Suppressor macrophage treated with lipopolysaccharide for 1 hour (primary cell): ENCODE measurements at regions not wholly inside any gene's neighbourhood (a gene's known extent, or its start where the extent isn't known, plus 50 kb on each side); places are given as distances from the start of the nearest gene placed in this dataset.
"Not testable (repeated sequence)": the region's sequence is repeated elsewhere in the genome, so short reads cannot be mapped to it uniquely, and the experiment has no call there.

Experiments
- DNase-seq, 3 donors: peaks; one replicate each; pipeline ENCODE4 v3.0.0-alpha.2; 2020 to 2022

DNA sequence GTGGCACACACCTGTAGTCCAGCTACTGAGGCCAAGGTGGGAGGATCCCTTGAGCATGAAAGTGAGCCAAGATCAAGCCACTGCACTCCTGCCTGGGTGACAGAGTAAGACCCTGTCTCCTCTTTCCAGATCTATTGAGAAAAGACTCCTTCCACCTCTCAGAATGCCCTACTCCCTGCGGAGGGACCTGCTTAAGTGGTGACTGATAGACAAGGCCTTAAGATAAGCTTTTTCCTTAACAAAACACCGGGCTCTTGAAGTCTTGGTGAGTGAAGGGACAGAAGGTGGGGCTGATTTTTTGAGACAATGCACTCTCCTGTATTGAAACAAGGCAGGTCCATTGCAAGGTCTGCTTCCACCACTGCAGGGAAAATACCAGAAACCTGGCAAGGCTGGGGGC is 338.4 kb upstream of the FRG2C start:
- no peak for DNase-seq

DNA sequence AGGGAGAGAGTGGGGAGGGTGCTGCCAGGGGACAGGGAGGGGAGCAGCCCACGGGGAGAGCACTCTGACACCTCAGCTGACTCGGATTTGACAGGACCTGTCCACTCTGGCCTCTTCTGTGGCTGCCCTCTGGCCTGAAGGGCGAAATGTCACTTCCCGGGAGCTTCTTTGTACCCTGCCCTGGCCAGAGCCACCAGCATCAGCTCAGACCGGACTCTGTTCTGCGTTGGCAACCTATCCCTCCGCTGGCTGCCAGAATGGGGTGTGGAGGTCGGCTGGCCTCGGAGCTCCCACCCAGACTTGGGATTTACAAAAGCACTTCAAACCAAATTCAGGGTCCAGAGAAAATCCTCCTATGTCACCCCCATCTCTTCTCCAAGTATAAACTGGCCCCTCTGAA is 336.7 kb upstream of the FRG2C start:
- DNase-seq: no peak

DNA sequence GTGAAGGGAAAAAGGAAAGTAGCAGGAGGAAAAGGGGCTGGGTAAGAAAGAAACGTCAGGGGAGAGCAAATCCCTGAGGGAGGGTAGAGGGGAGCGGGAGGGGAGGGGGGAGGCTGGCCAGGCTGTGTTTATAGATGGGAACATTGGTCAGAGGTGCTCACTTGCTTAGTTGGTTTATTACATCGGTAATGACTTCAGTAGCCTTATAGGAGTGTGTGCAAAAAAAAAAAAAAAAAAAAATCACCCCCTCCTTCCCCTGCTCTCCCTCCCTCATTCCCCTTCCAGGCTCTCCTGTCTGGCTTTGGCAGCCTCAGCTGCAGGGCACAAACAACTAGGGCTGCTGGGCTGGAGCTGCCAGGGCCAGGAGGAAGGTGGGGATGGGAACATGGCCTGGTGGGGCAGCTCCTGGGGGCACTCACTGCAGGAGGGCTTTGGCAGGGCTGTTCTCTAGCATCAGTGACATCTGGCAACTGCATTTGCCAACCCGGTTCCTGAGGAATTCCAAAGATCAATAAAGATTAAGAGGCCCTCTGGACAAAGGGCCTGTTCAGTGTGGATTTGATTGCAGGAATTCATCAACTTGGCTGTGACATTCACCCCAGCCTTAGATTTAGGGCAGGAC is 334.5 kb upstream of the FRG2C start:
- no peak for DNase-seq

DNA sequence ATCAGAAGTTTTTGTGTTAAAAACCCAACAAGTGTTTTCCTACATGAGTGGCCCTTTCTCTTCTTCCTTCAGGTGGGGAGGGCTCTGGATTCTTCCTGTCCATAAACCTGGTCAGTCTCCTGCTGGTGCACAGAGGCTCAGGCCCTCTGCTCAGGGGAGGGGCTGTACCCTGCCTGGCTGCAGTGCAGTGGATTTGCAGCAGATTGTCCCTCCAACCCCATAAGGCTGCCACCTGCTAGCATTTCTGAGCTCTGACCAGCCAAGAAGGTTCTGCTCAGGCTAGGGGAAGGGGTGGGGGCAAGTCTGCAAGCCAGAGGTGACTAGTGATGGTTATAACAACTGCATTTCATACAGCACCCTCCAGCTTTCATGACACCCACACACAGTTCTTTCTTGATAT is 333.7 kb upstream of the FRG2C start:
- not testable (repeated sequence) for DNase-seq

DNA sequence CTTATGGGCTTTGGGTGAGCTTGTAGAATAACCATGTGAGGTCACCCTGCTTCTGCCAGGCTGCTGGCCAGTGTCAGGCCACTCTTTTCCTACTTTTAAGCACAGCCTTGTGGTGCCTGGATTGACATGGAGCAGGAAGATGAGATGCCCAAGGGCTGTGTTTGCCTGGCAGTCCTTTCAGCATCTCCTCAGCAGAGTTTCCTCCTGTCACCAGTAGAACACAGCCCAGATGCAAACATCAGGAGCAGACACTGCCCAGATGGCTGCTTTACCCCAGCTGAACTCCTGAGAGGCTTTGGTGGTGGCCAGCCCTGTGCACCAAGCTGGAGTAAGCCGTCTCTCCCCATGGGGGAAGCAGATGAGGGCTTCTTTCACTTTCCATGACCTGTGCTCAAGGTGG is 332.0 kb upstream of the FRG2C start:
- DNase-seq: peak in 1 of 3 donors; percentile 17

DNA sequence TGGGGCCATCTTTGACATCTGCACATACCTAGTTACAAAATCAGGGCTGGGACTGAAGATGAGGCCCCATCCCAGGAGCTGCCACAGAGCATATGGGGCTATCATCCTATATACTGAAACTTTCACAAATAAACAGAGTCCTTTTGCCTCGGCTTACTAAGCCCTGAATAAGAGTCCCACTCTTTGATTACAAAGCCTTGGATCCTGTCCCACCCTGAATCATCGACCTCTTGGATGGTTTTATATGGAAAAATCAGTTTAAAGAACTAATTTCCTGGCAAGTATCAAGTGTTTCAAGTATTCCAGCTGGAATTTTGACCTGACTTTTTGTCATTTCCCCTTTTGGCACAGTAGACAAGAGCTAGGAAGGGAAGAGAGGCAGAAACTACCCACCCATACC is 331.3 kb upstream of the FRG2C start:
- no peak for DNase-seq

DNA sequence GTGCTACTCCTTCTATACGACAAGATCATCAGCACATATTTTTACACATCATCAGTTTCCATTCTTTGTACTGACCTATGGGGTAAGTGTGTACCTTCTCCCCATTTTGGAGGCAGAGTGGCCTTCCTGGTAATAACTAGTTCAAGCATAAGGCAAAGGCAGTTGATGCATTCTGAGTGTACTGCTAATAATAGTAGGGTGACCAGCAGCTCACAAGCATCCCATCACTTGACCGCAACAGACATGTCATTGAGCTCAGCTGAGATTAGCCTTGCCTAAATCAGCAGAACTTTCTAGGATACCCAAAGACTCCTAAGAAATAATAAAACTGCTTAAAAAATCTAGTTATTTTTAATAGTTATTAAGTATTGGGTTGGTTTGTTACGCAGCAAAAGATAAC is 329.8 kb upstream of the FRG2C start:
- no peak for DNase-seq

DNA sequence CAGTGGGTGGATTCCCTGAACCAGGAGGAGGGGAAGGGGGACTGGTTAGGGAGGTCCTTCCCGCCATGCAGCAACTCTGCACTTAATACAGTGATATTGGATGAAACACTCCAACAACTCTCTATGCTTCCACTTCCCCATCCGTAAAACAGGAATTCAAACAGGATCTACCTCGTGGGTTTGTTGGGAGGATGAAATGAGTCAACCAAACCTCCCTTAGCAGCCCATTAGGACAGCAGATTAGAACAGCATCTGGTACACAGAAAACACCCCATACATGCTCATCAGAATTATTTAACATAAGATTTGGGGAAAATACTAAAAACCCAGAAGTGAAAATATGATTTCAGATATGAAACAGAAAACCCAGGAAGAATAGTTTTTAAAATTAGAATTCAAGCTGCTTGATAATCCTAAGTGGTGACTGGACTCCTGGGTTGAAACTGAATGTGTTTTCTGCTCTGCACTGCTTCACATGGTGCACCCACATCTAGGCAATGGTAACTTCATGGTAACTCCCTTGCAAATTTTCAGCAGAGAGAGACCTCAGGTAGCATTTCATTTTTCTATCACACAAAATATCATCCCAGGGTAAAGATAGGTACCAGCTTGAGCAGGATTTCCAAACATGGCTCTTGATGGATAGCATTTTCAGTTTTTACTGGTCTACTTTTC is 326.8 kb upstream of the FRG2C start:
- DNase-seq: peak in 1 of 3 donors; percentile 2

DNA sequence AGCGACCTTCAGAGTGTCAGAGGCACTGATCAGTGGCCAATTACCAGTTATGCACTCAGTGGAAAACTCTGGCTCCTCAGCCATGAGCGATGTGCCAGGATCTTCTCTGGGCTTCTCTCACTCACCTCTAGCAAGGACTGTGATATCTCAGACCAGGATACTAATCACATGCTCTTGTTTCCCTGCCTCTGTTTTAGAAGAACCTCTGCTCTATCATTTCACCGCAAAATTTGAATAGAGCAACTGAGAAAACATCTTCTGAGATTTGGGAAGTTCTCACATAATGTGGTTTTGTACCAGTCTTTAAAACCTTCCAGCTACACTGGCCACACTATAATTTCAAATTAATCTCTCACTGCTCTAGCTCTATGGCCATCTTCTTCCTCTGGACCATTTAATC is 325.8 kb upstream of the FRG2C start:
- DNase-seq: no peak

DNA sequence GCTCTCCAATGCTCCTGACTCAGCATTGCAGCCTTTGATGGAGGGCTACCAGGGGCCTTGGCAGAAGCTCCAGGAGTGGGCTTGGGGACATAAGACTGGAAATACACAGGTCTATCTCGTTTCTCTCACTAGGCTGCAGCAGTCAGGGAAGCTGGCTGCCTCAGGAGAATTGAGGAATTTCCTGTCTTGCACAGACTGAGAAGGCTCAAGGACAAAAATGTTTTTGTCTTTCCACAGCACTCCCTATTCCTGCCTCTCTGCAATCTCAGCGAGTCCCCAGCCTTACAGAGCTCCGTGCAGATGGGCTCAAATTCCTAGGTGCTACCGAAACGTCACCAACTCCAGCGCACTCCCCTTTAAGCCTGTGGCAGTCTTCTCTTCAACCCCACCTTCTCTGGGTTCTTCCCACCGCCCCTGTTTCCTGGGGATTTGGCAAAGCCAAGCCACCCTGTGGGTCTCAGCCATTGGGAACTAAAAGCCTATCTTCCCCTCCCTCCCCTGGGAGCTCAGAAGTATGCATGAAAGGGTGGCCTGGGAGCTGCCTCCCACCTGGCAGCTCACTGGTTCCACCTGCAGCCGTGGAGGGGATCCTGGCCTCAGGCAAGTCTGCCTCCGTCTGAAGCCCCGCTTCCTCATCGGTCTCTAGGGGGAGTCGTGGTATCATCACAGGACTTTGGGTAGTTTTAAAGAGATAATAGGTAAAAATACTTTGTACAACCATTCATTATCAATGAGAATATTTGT is 322.6 kb upstream of the FRG2C start:
- peak in 2 of 3 donors; percentile 3 to 22 for DNase-seq

DNA sequence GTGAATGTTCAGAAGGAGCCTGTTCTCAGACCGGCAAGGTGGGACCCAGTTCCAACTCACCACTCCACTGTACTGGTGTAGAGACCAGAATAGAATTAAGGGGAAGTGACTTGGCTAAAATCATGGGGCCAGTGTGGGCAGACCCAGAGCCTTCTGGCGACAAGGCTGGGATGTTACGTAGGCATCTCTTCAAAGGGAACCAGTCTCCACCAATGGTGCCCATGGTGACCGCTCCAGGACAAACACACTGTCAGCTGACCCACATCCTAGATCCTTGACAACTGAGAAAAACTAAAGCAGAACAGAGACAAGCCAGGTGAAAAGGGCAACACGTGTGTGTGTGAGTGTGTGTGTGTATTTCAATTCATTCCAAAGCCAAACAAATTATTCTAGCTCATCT is 321.7 kb upstream of the FRG2C start:
- peak; percentile 75 to 82 (median 78) for DNase-seq

DNA sequence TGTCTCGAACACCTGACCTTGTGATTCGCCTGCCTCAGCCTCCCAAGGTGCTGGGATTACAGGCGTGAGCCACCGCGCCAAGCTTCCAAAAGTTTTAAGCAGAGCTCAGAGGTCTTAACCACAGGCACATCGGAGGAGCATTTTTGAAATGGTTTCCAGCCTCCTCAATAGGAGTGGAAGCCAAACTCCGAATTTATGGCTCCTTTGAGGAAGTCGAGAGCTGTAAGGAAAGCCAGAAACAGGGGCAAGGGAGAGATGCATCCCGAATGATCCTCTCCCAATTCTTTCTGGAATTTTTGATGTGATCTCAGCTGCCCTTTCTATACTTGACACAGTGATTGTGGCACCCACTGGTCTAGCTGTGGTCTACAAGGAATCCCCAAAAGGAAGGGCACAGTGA is 313.6 kb upstream of the FRG2C start:
- DNase-seq: not testable (repeated sequence)

DNA sequence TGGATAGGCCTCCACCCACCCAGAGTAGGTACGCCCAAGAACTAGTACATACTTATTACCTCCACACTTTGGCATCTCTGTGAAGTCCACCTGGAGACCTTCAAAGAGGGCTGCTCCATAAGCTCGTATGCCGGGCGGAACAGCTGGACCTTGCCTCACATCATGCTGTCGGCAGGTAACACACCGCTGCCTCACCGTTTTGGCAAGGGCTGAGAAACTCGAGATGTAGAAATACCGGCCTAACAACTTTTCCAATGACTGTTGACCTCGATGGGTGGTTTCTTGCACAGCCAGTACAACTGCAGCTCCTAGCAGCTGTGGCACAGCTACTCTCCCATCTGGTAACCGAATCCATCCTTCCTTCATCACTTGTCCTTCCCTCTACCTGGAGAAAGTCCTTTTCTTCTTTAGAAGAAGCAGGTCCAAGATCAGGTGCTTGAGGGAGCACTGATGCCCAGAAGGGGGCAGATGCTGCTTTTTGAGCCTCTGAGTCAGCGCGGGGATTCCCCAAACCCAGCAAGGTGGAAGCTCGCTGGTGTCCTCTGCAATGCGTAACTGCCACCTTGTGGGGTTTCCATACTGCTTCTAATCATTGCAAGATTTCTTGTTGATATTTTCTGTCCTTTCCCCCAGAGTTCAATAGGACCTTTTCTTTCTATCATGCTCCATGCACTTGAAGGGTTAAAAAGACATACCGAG is 301.9 kb upstream of the FRG2C start:
- DNase-seq: peak; percentile 16 to 46 (median 24)

DNA sequence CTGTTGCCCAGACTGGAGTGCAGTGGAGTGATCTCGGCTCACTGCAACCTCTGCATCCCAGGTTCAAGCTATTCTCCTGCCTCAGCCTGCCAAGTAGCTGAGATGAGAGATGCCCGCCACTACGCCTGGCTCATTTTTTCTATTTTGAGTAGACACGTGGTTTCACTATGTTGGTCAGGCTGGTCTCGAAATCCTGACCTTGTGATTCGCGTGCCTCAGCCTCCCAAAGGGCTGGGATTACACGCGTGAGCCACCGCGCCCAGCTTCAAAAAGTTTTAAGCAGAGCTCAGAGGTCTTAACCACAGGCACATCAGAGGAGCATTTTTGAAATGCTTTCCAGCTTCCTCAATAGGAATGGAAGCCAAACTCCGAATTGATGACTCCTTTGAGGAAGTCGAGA is 291.2 kb upstream of the FRG2C start:
- not testable (repeated sequence) for DNase-seq

DNA sequence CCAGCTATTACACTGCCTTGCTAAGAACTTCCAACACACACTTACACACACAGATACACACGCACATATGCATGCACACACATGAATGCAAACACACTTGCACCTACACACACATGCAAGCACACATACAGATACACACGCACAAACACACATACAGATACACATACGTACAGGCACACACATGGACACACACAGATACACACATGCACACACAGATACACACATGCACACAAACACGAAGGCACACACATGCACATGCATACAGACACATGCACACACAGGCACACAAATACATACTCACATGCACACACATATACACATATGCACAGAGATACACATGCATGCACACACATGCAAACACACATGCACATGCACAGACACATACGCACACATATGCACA is 284.3 kb upstream of the FRG2C start:
- not testable (repeated sequence) for DNase-seq

DNA sequence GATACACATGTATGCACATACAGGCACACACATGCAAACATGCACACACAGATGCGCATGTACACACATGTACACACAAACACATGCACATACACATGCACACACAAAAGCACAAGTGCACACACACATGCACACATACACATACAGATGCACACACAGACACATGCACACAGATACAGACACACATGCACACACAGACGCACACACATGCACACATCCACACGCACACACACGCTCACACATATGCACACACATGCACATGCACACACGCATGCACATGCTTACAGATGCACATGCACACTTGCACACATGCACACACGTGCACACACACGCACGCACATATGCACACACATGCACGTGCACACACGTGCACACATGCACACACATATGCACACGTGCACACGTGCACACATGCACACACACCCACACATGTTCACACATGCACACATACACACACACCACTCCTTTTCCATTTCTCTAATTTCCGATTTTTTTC is 283.8 kb upstream of the FRG2C start:
- DNase-seq: no peak

DNA sequence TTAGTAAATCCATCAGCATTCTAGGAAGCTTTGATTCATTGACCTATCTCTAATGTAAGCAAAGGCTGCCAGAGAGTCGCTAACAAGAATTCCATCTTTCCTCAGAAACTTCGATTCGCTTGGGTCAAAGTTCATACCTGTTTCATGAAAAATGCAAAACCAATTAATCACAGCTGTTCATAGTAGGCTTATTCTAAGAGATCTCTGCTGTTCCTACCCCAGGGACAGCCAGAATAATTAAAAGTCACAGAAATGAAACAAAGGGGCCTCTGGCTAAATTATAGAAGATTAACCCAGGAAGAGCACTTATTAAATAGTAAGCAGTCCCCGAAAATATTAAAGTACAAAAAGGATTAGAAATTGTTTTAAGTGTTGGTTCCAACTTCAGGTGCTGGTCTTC is 280.1 kb upstream of the FRG2C start:
- DNase-seq: not testable (repeated sequence)

DNA sequence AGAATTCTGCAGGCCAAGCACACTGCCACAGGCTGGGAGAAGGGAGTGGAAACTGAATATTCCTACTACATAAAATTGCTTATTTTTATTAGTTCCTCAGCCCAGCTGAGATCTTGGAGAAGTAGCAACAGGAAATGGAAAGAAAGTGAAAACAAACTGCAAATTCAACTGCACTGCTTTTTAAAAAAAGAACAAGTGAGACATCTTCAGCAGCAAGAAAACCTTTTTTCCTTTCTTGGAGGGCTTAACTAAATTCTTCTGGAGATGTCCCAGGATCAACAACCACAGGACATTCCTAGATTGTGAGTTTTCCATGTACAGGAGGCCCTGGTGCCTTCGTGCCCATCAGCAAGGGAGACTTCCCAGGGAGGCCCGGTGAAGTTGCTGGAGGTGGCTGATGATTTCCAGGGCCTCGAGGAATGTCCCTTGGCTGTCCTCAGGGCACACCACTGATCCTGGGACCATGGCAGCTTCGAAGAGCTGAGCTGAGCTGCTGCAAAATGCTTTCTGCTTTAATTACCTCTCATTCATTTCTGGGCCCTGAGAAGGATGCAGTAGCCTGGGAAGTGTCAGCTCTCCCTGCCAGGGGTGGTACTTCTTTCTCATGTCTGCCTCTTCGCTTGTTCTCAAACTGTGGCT is 275.5 kb upstream of the FRG2C start:
- not testable (repeated sequence) for DNase-seq

DNA sequence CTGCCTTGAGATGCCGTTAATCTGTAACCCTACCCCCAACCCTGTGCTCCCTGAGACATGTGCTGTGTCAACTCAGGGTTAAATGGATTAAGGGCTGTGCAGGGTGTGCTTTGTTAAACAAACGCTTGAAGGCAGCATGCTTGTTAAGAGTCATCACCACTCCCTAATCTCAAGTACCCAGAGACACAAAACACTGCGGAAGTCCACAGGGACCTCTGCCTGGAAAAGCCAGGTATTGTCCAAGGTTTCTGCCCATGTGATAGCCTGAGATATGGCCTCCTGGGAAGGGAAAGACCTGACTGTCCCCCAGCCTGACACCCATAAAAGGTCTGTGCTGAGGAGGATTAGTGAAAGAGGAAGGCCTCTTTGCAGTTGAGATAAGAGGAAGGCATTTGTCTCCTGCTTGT is 270.8 kb upstream of the FRG2C start:
- DNase-seq: not testable (repeated sequence)

DNA sequence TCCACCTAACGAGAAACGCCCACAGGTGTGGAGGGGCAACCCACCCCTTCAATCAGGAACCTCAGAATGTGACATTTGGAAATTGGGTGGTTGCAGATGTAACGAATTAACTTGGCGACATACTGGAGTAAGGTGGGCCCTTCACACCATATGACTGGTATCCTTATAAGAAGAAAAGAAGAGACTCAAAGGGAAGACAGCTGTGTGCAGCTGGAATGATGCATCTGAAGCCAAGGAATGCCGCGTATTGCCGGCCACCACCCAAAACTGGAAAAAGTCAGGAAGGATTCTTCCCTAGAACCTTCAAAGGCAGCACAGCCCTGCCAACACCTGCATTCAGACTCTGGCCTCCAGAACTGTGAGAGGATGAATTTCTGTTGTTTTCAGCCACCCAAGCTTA is 270.0 kb upstream of the FRG2C start:
- not testable (repeated sequence) for DNase-seq

DNA sequence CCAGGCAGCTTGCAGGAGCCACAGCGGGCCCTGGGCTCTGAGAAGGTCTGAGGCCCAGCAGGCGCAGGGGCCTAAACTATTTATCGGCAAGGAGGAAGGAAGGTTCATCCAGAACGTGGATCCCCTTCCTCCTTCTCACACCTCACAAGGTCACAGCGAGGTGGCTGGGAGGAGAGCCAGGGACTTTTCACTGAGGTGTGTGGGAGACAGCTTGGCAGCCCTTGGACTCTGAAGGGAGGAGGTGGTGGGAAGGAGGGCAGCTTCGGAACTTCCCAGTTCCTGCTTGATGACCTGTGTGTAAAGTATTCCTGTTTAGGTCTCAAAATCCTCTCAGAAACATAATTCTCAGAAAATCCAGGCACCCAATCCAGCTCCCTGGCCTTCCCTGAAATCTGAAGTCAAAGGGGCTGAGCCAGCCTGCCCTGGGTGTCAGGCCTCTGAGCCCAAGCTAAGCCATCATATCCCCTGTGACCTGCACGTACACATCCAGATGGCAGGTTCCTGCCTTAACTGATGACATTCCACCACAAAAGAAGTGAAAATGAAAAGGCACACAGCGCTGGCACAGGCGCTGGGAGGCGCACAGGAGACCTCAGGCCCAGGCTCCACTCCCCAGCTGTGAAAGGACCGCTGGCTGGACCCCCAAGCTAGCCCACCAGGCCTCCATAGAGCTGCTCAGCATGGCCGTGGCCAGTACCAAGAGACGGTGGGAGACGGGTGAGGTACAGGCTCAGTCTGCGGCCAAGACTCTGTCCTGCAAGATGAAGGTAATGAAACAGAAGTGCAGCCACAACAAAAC is 269.4 kb upstream of the FRG2C start:
- DNase-seq: not testable (repeated sequence)
